MM.1S (cell line): ENCODE measurements at regions not wholly inside any gene's neighbourhood (a gene's known extent, or its start where the extent isn't known, plus 50 kb on each side); places are given as distances from the start of the nearest gene placed in this dataset.

ENCODE experiments used
- EZH2 ChIP-seq: fragments of 300-600 bp; sonication (generic); optimal IDR thresholded peaks from 2 replicates; pipeline ENCODE3; 2017; ENCODE audit warnings: low read depth, mild to moderate bottlenecking, antibody characterized with exemption, low read length, mixed read lengths
- EZH2phosphoT487 ChIP-seq: fragments of 300-600 bp; sonication (generic); IDR thresholded peaks from 2 replicates; pipeline ENCODE4 v1.6.1; 2018; ENCODE audit warnings: antibody characterized with exemption, low read length
- TF ChIP-seq, protein P1 (sequence below): fragments of 300-600 bp; sonication (generic); IDR thresholded peaks from 2 replicates; pipeline ENCODE4 v1.5.1; 2016; ENCODE audit warnings: antibody characterized with exemption, low read length, mixed read lengths

GRCh38 chrX:45777366-45777765 lies 576.7 kb upstream of the DIPK2B start:
- TF ChIP-seq EZH2 = no peak
- TF ChIP-seq, protein P1, sequence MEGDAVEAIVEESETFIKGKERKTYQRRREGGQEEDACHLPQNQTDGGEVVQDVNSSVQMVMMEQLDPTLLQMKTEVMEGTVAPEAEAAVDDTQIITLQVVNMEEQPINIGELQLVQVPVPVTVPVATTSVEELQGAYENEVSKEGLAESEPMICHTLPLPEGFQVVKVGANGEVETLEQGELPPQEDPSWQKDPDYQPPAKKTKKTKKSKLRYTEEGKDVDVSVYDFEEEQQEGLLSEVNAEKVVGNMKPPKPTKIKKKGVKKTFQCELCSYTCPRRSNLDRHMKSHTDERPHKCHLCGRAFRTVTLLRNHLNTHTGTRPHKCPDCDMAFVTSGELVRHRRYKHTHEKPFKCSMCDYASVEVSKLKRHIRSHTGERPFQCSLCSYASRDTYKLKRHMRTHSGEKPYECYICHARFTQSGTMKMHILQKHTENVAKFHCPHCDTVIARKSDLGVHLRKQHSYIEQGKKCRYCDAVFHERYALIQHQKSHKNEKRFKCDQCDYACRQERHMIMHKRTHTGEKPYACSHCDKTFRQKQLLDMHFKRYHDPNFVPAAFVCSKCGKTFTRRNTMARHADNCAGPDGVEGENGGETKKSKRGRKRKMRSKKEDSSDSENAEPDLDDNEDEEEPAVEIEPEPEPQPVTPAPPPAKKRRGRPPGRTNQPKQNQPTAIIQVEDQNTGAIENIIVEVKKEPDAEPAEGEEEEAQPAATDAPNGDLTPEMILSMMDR = no peak
- no peak for TF ChIP-seq EZH2phosphoT487
